HepG2 (cell line): ENCODE measurements at regions not wholly inside any gene's neighbourhood (a gene's known extent, or its start where the extent isn't known, plus 50 kb on each side); places are given as distances from the start of the nearest gene placed in this dataset.

Source experiments
- ATAC-seq: fragments of 200-7000 bp; cut with Tn5 transposase; 3 replicates; pipeline ENCODE4 v1.9.1; 2020; ENCODE audit warnings: mild to moderate bottlenecking, moderate library complexity
- BruUV-seq: library from RNA; stranded (reverse); fragments of 400-500 nt; replicated peaks from 2 replicates; lab custom pipeline; 2021; lab: Mats Ljungman, UMichigan
- CTCF ChIA-PET: fragments of 300-600 bp; formaldehyde crosslinking; extraction: SDS; loops from one replicate; lab custom pipeline; 2021; ENCODE audit warnings: low total read pairs, inconsistent platforms, low intra/inter-chr PET ratio; lab: Yijun Ruan, JAX
- POLR2A ChIA-PET: fragments of 350-600 bp; sonication (Branson Sonifier 250); formaldehyde crosslinking; loops from one replicate; lab custom pipeline; 2020; ENCODE audit warnings: antibody characterized with exemption, inconsistent platforms; lab: Yijun Ruan, JAX
- DNase-seq: peaks from one replicate; pipeline ENCODE4 v3.0.0-alpha.2; 2015; ENCODE audit warnings: low spot score
- FAIRE-seq: peaks from 3 replicates; lab custom pipeline; 2011; peaks lifted over from hg19 to GRCh38; lab: Jason Lieb, UNC
- H2AFZ ChIP-seq: one replicate; pipeline ENCODE4 v1.6.1; 2011; ENCODE audit warnings: low read length, inconsistent platforms
- H3K27ac ChIP-seq: fragments of 300-600 bp; 3 replicates; pipeline ENCODE4 v1.8.0; 2011; ENCODE audit warnings: mixed run types, mild to moderate bottlenecking, mixed read lengths, low read length, inconsistent platforms; ENCODE audit not compliant: insufficient read depth; ENCODE audit errors: extremely low read length
- H3K27me3 ChIP-seq, 2 experiments: fragments of 200-600 bp in 1 of 2; 2 replicates in 1 of 2; 3 replicates in 1 of 2; pipeline versions ENCODE4 v1.6.0 to v1.8.0; 2011; ENCODE audit warnings: low read length in 2 of 2, mild to moderate bottlenecking in 2 of 2, moderate library complexity in 2 of 2, inconsistent platforms in 1 of 2; ENCODE audit not compliant: insufficient read depth in 2 of 2, control insufficient read depth in 1 of 2
- H3K36me3 ChIP-seq, 2 experiments: fragments of 200-600 bp in 1 of 2; replicated peaks in 1 of 2; 2 replicates in 1 of 2; 3 replicates in 1 of 2; pipeline versions ENCODE4 v1.5.1 to v1.8.0; 2011; ENCODE audit warnings: low read length in 2 of 2, inconsistent platforms in 1 of 2; ENCODE audit not compliant: insufficient read depth in 2 of 2, control insufficient read depth in 1 of 2
- H3K4me1 ChIP-seq: 2 replicates; pipeline ENCODE4 v1.5.1; 2012; ENCODE audit warnings: low read length, inconsistent platforms; ENCODE audit not compliant: insufficient read depth
- H3K4me2 ChIP-seq: 2 replicates; pipeline ENCODE4 v1.6.0; 2011; ENCODE audit warnings: low read depth, low read length, inconsistent platforms
- H3K4me3 ChIP-seq, 3 experiments: fragments of 200-600 bp in 1 of 3; sonication (generic), shearing (Covaris generic) in 1 of 3; replicated peaks in 1 of 3; 2 replicates each; pipeline ENCODE4 v1.5.1; 2011 to 2016; ENCODE audit warnings: low read length in 3 of 3, inconsistent platforms in 2 of 3, low read depth in 2 of 3, mild to moderate bottlenecking in 2 of 3, control low read depth in 1 of 3, mixed read lengths in 1 of 3; ENCODE audit not compliant: insufficient read depth in 1 of 3
- H3K79me2 ChIP-seq: one replicate; pipeline ENCODE4 v1.6.1; 2011; ENCODE audit warnings: low read length, inconsistent platforms; ENCODE audit not compliant: insufficient read depth
- H3K9ac ChIP-seq: 2 replicates; pipeline ENCODE4 v1.6.0; 2011; ENCODE audit warnings: mild to moderate bottlenecking, low read depth, low read length, inconsistent platforms; ENCODE audit not compliant: insufficient read depth
- H3K9me3 ChIP-seq: 2 replicates; pipeline ENCODE4 v1.5.1; 2012; ENCODE audit warnings: mild to moderate bottlenecking, low read length
- H4K20me1 ChIP-seq: 2 replicates; pipeline ENCODE4 v1.6.0; 2011; ENCODE audit warnings: inconsistent platforms, mild to moderate bottlenecking, low read length, moderate library complexity; ENCODE audit not compliant: insufficient read depth
- CHD2 ChIP-seq: IDR thresholded peaks from 2 replicates; pipeline ENCODE4 v1.6.1; 2011; ENCODE audit warnings: low read depth, low read length, improper control_type of control experiment
- CSRNP1 ChIP-seq: sonication (generic); formaldehyde crosslinking; IDR thresholded peaks from 2 replicates; pipeline ENCODE4 v1.8.1; 2023; ENCODE audit warnings: mild to moderate bottlenecking, missing genetic modification reagents
- FOSL2 ChIP-seq: sonication (generic); formaldehyde crosslinking; IDR thresholded peaks from 2 replicates; pipeline ENCODE4 v1.4.0; 2020; ENCODE audit warnings: missing genetic modification reagents
- FOXM1 ChIP-seq: sonication (generic); formaldehyde crosslinking; IDR thresholded peaks from 2 replicates; pipeline ENCODE4 v1.5.0; 2020; ENCODE audit warnings: missing genetic modification reagents
- HNF4A ChIP-seq: sonication (generic); formaldehyde crosslinking; IDR thresholded peaks from 2 replicates; pipeline ENCODE4 v1.4.0; 2020; ENCODE audit warnings: missing genetic modification reagents
- IRF9 ChIP-seq: sonication (generic); formaldehyde crosslinking; IDR thresholded peaks from 2 replicates; pipeline ENCODE4 v1.8.0; 2022; ENCODE audit warnings: missing genetic modification reagents, mild to moderate bottlenecking, borderline replicate concordance
- JUND ChIP-seq: sonication (generic); formaldehyde crosslinking; IDR thresholded peaks from 2 replicates; pipeline ENCODE4 v1.8.0; 2022; ENCODE audit warnings: mild to moderate bottlenecking, missing genetic modification reagents
- KAT2B ChIP-seq: fragments of 150-350 bp; IDR thresholded peaks from 2 replicates; pipeline ENCODE4 v1.6.1; 2014; ENCODE audit warnings: low read depth, low read length, borderline replicate concordance
- MEF2D ChIP-seq: sonication (generic); formaldehyde crosslinking; IDR thresholded peaks from 2 replicates; pipeline ENCODE4 v1.5.1; 2020; ENCODE audit warnings: mild to moderate bottlenecking, missing genetic modification reagents
- MIXL1 ChIP-seq: IDR thresholded peaks from 2 replicates; pipeline ENCODE4 v1.6.1; 2016
- MXD3 ChIP-seq: IDR thresholded peaks from 2 replicates; pipeline ENCODE4 v1.6.1; 2016; ENCODE audit warnings: mild to moderate bottlenecking, missing biosample characterization, missing genetic modification reagents
- SMC3 ChIP-seq: IDR thresholded peaks from 2 replicates; pipeline ENCODE4 v1.6.1; 2011; ENCODE audit warnings: low read length, improper control_type of control experiment
- SRF ChIP-seq: IDR thresholded peaks from 2 replicates; pipeline ENCODE4 v1.6.1; 2011; ENCODE audit warnings: mild to moderate bottlenecking, low read depth, low read length, moderate library complexity
- TCF7 ChIP-seq: sonication (generic); IDR thresholded peaks from 2 replicates; pipeline ENCODE4 v1.6.1; 2016; ENCODE audit warnings: antibody characterized with exemption, low read depth
- ZNF281 ChIP-seq: sonication (generic); formaldehyde crosslinking; IDR thresholded peaks from 2 replicates; pipeline ENCODE4 v1.4.0; 2020; ENCODE audit warnings: missing genetic modification reagents, borderline replicate concordance
- ZNF282 ChIP-seq: fragments of 450-650 bp; IDR thresholded peaks from 2 replicates; pipeline ENCODE4 v1.6.1; 2018; ENCODE audit not compliant: partially characterized antibody
- ZNF572 ChIP-seq: sonication (generic); formaldehyde crosslinking; IDR thresholded peaks from 2 replicates; pipeline ENCODE4 v1.5.1; 2020; ENCODE audit warnings: mild to moderate bottlenecking, missing genetic modification reagents
- ZNF770 ChIP-seq: sonication (generic); formaldehyde crosslinking; IDR thresholded peaks from 2 replicates; pipeline ENCODE4 v1.5.0; 2020; ENCODE audit warnings: mild to moderate bottlenecking, missing genetic modification reagents
- ZSCAN22 ChIP-seq: sonication (generic); formaldehyde crosslinking; IDR thresholded peaks from 2 replicates; pipeline ENCODE4 v1.4.0; 2020; ENCODE audit warnings: mild to moderate bottlenecking, missing genetic modification reagents
- in situ Hi-C: cut with HindIII; loops from 2 replicates; pipeline ENCODE4 v1.10.0; 2017; ENCODE audit warnings: low pct_unique_long_range_greater_than_20kb; ENCODE audit not compliant: extremely low pct_ligation_motif_present
- intact Hi-C: fragments of 100-400 bp; cut with micrococcal nuclease; formaldehyde crosslinking; loops from one replicate; pipeline ENCODE4 v1.10.0; 2022; ENCODE audit not compliant: unreplicated experiment

GRCh38 chr14:71659159-71659558 is 273.1 kb upstream of the RGS6 start:
- no peaks in the 10 kb centered on the region for H3K27me3 ChIP-seq
- CTCF ChIA-PET: no interaction called here
- intact Hi-C loops: no loop called here
- POLR2A ChIA-PET: no interaction called here
- no peak overlapping the region for H3K27ac ChIP-seq
- DNase-seq: peak; percentile 34
- in situ Hi-C loops: no loop called here
- no peak for FAIRE-seq
- no peak overlapping the region for H3K9ac ChIP-seq
- no peak overlapping the region for H3K4me3 ChIP-seq
- no peaks in the 10 kb centered on the region for H3K9me3 ChIP-seq
- H3K36me3 ChIP-seq: peaks cover 3 to 9% of the 10 kb centered on the region in 2 experiments; a peak in 2 of 5 replicates
- H3K4me1 ChIP-seq: peaks cover 20% of the 10 kb centered on the region
- no TSS peak for BruUV-seq
- no peak overlapping the region for H2AFZ ChIP-seq
- no peaks in the 10 kb centered on the region for H4K20me1 ChIP-seq
- no peaks in the 10 kb centered on the region for H3K79me2 ChIP-seq
- H3K4me2 ChIP-seq: no peak overlapping the region
- no peak; the same call in 2 of the 3 replicates for ATAC-seq
- TF ChIP-seq CHD2 (no peak), ZNF572 (CRISPR knock-in tag) (no peak), ZNF282 (no peak), TCF7 (0 out of 2 replicates have a peak, but pooled peaks have one; percentile 16), ZNF770 (CRISPR knock-in tag) (no peak), FOXM1 (CRISPR knock-in tag) (no peak), FOSL2 (peak; percentile 17; the same call in 1 of the 2 replicates), SRF (no peak), IRF9 (no peak), ZNF281 (CRISPR knock-in tag) (no peak), MIXL1 (CRISPR knock-in tag) (0 out of 2 replicates have a peak, but pooled peaks have one; percentile 15), SMC3 (no peak), CSRNP1 (no peak), KAT2B (0 out of 2 replicates have a peak, but pooled peaks have one; percentile 20), JUND (CRISPR knock-in tag) (no peak), HNF4A (CRISPR knock-in tag) (no peak), MEF2D (CRISPR knock-in tag) (no peak), ZSCAN22 (CRISPR knock-in tag) (no peak), MXD3 (CRISPR knock-in tag) (no peak)
